NK-92 treated with Interleukin-12 subunit alpha and Interleukin-12 subunit beta, amount 100 ng/mL, for 24 hours (cell line): ENCODE measurements at regions not wholly inside any gene's neighbourhood (a gene's known extent, or its start where the extent isn't known, plus 50 kb on each side); places are given as distances from the start of the nearest gene placed in this dataset.

Experiments
- DNase-seq: peaks from one replicate; lab custom pipeline; 2025; lab: John Stamatoyannopoulos, UW

DNA sequence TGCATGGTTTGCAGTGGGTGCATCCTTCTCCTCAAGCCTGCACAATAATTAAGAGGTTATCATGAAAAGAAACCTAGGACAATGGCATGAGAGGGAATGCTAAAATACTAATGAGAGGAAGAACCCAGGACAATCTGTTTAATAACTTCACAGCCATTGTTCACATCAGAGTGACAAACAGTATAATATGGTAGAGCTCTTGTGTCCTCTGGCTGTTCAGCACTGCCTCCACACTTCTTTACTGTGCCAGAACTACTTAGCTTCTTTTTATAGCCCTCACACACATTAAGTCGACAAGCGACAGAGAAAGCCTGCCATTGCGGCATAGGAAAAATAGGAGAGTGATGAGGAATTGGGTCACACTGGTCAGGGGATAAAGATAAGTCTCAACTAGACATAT lies 65.0 kb upstream of the MEIS2 start:
- no peak for DNase-seq

DNA sequence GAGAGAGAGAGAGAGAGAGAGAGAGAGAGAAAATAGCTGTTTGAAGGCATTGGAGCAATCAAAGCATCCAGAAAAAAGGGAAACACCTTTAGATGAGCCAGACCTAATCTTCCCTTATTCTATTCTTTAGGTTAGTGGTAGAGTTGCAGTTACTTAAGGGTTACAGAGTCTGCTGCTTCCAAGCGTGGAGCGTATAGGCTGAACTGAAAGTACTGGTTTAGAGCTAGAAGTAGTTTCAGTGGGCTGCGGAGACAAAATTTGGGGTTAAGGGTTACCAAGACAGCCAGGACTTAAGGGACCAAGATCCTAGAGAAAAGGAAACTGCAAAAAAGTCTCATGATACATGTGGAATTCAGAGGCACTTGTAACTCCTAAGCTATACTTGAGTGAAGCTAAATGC lies 66.1 kb upstream of the MEIS2 start:
- no peak for DNase-seq

DNA sequence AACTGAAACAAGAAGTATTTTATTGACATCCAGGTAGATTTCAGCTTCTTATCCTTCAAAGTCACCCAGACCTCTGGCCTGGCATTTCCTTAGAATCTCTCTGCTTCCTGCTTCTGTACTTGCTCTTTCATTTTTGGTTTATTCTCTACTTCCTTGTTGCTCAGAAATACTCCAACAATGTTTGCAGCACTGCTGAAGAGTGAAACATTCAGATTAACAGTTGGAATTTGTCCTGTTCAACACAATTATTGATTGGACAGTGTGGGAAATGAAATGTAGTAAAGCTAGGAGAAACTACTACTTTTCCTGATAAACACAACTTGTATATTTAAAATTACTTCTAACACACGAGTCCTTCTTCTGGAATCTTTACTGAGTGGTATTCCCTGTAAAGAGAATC lies 81.0 kb upstream of the MEIS2 start:
- no peak for DNase-seq

DNA sequence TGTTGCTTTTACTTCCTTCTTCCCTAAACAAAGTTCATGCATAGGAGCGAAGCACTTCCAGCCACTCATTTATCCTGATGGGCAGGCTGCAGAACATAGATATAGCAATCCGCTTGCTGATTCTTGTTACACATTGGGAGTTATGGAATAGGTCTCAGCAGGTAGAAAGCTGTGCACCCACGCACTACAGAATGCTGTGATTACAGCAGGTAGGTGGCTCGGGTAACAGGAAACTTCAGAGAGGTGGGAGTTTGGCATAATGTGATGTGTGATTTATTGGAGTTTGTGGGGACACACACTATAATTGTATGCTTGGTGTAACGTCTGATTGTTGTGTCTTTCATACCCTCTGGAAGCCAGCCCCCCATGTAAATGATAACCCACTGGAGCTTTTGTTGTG lies 99.2 kb upstream of the MEIS2 start:
- DNase-seq, result no peak

DNA sequence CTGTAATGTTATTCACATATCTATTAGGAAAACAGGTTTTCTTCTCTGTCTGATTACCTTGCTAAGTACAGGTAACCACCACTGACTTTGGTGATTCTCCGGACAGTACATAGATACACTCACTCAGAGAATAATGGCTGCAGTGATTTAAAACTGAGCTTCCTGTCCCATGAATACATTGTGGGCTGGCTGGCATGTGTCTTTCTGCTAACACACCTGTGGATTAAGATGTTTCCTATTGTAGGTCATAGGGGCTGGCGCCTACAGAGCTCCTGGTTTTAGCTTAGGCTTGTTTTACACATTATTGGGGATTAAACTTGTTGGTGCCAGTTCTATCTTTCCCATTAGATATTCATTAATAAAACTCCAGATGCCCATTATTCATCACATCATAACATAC lies 102.7 kb upstream of the MEIS2 start:
- no peak for DNase-seq

DNA sequence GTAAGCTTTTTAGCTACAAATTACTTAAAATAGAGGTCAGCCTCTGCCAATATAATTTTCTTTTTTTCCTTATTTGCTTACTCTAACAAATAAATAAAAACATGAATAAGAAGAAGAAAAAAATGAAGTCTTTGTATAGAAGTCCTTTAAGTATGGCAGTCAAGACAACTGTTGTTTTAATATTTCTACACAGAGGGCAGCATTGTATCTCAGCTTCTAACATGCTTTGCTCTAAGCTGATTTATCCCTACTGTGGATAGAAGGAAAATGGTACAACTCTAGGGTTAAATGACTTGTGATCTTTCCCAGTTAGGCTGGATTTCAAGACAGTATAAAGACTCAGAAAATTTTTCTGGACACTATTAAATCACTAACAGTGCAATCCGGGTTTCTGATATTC lies 104.3 kb upstream of the MEIS2 start:
- no peak for DNase-seq

DNA sequence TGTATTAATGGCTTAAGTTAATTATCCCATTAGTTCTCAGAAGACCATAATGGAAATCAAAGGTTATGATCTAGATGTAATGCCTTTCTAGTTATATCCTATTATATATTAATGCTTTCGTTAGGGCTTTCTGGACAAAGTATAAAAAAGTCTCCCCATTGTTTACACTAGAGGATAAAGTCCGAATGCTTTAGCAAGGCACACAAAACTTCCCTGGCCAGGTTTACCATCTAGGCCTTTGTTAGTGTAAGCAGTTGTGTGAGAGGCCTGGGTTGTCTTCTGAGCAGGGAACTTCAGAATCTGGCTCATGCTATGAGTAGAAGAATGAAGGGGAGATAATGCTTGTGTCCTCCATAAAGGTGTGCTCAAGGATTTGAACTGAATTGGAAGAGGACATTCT lies 106.3 kb upstream of the MEIS2 start:
- DNase-seq, result no peak

DNA sequence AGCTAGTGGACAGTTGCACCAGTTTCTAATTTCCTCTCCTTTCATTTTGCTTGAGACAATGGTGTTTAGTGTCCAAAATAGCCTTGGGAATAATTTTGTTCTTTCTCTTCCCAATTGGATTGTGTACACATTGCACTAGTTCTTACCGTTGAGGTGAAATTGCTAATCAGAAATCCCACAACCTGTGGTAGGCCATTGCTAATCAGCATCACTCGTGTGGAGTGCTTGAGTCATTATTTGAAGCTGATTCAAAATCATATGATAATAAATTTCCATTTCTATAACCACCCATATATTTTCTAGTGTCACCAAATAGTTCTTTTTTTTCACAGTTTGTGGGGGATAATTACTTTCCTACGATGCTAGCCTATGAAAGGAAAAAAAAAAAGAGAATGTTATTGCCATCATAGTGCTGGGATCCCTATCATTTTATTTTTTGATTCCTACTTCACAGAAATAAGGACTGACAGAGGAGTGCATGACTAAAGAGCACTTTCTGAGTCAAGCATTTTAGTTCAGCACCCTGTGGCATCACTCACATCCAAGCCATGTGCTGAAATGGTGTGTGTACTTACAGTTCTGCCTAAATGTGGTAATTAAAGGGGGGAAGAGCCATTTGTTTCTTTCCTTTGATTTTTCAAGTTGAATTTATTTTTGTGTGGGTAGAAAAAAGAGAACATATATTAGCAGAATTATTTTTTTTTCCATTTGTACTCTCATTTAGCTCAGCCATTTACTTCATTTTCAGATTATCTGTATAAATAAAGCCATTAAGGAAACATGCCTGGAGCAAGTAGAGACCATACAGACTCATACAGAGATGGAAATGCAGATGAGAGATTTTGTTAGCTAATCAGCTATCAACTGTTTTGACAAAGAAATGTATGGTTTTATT lies 108.0 kb upstream of the MEIS2 start:
- no peak for DNase-seq

DNA sequence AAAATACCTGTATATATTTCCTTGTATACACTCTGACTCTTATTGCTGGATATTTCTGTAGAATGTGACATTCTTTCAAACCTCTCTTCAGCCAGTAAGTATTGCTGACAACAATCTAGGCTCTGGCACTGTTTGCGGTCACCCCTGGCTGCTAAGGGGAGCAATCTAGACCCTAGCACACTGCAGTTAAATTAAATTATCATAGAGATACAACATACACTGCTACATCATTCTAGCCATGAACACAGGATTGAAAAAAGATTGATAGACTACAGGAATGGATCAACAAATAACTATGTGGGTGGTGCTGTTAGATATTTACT lies 108.7 kb upstream of the MEIS2 start:
- no peak for DNase-seq

DNA sequence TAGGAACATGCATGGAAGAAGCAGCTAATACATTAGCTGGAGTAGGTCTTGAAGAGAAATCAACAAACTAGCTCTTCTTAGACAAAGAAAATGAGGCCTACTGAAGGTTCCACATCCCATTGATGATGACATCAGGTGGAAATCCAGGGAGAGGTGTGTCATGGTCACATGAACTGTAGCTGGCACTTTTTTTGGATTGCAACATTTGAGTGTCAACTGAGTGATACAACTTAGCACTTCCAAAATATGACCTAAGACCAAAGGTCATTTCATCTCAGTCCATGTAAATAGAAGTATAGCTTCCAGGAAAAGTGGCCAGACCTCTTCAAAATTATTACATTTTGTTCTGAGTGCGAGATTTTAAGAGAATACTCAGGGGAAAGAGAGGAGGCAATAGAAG lies 117.2 kb upstream of the MEIS2 start:
- no peak for DNase-seq

DNA sequence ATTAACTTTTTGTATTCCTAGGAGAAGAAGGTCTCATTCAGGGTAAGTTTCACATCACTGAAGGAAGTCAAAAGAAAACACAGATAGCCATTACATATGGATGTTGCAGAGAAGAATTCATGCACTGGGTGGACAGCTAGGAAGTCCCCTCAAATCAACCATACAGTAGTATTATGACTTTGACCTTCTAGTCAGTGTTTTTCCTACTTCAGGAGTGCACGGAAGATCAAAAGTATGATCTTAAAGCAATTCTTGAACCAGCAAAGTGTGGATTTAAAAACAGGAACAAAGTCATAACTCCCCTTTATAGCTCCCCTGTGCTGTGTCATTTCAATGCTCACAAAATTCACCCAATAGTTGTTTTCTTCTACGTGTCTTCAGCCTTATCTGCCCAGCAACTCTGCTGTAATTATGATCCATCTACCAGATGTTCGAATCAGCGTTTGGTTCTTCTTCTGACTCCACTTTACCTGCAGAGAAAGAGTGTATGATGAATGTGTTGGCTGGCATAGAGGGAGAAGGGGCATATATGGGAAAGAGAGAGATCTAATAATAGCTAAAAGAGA lies 118.1 kb upstream of the MEIS2 start:
- no peak for DNase-seq

DNA sequence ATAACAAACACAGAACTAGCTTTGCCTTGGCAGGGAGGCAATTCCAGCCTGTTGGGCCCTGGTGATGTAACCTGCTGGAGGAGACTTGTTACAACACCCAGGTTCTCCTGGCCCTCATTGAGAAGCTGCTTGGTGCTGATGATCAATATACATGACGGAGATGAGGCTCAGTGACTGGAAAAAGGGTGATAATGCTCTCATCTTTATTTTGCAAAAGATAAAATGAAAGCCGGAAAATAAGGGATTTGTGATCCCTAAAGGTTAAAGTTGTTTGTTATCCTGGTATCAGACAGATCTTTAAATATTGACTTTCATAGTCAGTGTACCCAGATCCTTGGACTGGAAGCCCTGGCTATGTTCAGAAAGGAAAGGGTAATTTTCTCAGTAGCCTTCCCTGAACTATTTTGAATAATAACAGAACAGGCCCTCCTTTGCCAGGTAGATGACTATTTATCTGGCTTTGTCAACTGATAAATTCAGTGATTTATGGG lies 118.9 kb upstream of the MEIS2 start:
- DNase-seq, result no peak

DNA sequence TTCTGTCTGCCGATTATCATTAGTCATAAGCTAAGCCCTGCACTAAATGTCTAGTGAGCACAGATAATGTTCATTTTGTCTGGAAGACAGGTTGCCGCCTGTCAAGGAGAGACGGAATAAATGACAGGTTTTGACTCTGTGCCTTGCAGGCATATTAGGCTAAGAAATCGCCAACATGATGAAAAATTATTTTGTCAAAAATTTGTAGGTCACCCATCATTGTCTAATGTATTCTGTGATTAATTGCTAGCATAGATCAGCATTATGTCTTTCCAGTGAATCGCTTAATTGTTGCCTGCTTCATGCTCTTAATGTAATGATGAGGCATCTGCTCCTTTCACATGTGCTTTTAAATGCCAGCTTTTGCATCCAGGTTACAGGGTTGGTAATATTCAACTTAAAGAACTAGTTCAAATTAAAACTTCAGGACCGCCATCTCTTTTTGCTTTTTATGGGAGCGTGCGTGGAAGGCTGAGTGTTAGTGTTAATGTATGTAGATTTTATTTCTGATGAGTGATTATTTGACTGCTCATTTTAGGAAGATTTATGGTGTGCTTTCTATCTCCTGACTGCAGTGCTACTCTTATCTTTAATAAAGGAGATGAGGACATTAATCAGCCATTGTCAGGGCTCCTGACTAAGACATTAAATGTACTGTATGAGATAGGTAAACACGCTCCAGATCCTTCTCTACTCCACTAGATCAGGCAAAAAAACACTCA lies 120.8 kb upstream of the MEIS2 start:
- no peak for DNase-seq

DNA sequence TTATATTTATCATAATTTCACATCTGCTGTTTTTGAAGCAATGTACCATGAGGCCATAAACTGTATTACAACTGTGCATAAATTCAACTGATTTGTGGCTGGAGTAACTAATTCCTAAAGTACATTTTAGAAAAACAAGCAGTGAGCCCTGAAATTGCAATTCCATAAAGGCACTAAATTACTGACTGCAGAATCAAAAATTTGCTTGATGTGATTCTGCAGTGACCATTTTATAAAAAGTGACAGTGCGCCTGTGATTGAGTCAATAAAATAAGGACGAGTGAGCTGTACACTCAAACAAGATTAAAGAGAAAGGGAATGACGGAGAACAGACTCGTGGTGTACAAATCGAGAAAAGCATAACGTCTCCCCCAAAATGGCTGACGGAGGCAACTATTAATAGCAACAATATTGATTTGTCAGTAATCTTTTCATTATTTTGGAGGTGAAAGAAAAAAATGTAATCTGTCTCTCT lies 121.4 kb upstream of the MEIS2 start:
- no peak for DNase-seq

DNA sequence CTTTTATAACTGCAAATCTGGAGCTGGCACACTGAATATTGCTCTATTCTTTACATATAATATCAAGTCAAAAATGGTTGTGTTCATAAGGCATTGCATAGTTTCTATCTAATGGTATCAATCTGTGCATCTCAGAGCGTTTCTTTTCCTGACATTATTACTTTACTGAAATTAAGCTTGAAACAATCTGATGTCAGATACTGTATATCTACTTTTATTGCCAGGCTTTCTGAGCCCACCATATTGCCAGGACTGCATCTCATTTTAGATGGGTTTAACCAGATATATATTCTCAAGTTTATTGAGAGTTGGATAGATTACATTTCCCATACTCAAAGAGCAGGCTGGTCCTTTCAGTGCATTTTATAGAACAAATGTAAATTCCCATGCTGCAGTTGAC lies 122.7 kb upstream of the MEIS2 start:
- DNase-seq, result no peak

DNA sequence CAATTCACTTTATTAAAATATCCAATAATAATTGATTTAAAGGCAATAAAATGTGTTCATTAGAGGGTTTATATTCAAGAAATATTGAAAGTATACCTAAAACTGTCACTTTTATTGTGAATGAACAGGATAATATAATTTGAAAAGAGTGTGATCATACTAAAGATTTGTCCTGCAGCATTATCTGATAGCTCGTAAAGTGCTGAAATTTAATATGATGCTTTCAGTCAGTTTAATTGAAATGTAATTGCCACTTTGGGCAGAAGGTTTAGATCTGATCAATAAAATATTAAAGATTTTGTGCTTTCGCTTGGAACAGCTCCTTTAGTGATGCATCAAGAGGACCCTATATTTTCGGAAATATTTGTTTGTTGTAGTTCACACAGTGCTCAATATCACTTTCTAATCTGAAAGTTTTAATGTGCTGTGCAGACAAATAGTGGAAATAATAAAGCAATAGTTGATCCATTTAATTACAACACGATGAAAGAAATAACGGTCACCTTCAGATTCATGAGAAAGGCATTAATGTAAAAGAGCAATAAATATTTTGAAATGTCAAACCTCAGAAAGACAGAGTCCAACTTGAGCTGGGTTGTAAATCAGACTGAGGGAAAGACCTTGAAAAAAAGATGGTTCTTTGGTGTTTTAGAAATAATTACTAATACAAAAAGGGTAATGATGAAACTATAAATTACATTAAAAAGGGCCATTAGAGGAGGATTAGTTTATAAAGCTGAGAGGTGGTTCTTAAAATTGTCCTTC lies 129.7 kb upstream of the MEIS2 start:
- DNase-seq, result no peak

DNA sequence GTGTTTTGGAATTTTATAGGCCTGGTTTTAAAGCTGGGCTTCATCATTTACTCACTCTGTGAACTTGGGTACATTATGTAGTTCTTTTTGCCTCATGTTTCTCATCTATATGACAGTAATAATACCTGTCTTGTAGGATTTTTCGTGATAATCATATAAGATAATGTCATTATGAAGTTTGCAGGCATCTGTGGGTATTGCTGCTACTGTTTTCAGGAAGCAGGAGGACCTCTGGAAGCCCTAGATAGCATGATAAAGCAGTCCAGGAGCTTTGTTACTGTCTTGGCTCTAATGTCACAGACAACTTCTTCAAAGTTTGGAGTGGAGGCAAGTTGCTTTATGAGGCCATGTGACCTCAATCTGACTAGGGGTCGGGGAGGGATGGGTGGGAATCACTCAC lies 145.0 kb upstream of the MEIS2 start:
- no peak for DNase-seq

DNA sequence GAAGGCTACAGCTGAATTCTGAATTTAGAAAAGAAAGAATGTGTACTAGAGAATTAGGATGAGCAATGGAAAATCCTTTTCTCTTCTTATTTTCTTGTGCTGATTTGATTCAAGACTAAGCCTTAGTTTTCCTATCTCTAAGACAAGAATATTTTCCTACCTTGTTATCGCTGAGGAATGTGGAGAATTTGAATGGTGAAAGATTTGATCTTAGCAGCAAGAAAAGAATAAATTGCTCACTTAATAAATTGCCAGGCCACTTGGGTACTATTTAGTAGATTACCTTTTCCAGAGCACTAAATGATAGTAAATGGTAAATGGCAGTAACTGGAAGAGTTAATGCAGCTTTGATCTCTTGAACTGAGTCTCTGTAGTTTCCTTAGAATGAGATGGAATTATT lies 145.7 kb upstream of the MEIS2 start:
- DNase-seq, result no peak

DNA sequence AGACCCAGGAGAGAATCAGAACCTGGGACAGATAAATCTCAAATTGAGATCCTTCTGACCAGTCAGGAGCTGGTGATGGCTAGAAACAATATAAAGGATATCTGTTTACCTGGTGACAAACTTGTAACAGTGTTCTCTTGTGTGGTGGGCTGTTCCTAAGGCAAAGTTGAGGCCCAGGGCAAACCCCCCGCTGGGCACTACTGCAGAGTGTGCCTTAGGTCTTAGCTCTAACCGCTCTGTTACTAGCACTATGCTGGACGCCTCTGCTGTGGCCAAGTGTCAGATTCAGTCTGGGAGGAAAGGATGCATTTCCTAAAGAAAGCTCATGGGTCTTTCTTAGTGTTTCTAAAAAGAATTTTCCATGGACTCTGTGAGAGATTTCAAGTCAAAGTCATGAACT lies 146.5 kb upstream of the MEIS2 start:
- DNase-seq, result no peak

DNA sequence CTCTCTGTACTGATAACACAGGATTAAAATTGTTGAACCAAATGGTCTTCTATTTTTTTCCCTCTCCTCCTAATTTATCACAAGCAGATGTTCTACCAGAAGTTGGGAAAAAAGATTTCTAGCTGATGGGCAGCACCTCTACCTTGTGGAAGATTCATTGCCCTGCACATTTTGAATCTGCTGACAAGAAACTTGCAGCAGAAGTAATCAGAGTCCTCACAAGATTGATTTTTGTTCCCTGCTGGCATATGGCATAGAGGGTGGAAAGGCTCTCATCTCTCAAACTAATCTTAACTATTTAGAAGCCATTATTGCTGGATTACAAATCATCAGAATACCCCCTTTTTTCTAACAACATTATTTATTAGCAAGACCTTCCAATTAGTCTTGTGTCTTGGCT lies 148.9 kb upstream of the MEIS2 start:
- no peak for DNase-seq

DNA sequence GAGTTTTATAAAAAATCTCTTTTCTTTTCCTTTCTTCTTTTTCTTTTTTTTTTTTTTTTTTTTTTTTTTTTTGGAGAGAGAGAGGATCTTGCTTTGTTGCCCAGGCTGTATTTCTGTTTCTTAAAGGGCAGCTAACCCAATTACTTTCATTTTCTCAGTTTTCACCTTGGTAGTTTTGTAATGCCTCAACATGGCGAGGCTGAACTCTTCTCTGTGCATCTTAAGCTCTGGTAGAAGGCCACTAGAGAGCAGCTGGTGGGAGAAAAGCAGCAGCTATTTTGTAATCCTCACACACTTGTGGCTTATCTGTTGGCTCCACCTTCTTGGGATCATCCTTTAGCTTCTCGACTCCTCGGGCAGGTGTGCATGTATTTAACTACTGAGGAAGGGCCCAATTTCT lies 152.2 kb upstream of the MEIS2 start:
- DNase-seq, result no peak

DNA sequence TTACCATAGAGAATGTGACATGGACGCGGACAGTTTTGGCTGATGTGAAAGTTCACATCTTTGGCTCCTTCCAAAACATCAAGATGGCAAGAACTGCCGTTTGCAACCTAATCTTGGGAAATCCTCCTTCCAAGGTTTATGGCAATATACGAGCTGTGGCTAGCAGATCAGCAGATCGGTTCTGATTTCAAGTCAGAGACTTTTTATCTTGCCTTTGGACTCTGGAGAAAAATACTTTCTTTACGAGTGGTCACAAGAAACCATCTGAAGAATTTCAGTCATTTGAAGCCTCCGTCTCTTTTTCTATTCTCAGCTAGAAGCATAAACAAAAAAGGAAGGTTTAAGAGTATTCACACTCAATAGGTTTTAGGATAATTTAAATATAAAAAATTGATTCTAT lies 153.5 kb upstream of the MEIS2 start:
- DNase-seq, result no peak
